Peyer's patch (tissue), 4 donors: ENCODE measurements at regions not wholly inside any gene's neighbourhood (a gene's known extent, or its start where the extent isn't known, plus 50 kb on each side); places are given as distances from the start of the nearest gene placed in this dataset.

Experiments
- POLR2A ChIP-seq, 2 donors: fragments of 450-650 bp; IDR thresholded peaks; one replicate each; pipeline ENCODE4 v1.5.1; 2017; ENCODE audit warnings: antibody characterized with exemption in 2 of 2, mild to moderate bottlenecking in 2 of 2, moderate library complexity in 2 of 2
- TF ChIP-seq, protein P1 (sequence below), 6 experiments: fragments of 450-650 bp in 4 of 6; fragments of 200-600 bp in 2 of 6; sonication (generic) in 1 of 6; IDR thresholded peaks; one replicate each; pipeline ENCODE4 v1.5.1; 2017 to 2019; ENCODE audit warnings: antibody characterized with exemption in 6 of 6, mild to moderate bottlenecking in 3 of 6, moderate library complexity in 1 of 6

DNA sequence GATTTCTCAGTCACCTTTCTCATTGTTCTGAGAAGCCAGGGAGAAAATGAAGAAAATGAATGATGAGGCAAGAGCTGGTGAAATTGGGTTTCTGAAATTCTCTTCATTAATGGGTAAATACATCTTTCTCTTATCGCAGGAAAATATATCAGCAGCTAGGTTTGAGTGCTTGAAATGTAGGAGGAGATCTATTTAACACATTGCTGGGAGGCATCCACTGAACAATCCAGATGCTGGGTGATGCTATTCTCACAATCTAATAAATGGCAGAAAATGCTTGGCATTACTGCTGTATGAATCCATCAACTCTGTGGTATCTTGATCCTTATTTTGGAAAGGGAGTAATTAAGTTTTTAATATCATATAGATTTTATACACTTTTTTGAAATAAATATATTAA is 199.6 kb upstream of the LRP1B start:
- TF ChIP-seq, protein P1, sequence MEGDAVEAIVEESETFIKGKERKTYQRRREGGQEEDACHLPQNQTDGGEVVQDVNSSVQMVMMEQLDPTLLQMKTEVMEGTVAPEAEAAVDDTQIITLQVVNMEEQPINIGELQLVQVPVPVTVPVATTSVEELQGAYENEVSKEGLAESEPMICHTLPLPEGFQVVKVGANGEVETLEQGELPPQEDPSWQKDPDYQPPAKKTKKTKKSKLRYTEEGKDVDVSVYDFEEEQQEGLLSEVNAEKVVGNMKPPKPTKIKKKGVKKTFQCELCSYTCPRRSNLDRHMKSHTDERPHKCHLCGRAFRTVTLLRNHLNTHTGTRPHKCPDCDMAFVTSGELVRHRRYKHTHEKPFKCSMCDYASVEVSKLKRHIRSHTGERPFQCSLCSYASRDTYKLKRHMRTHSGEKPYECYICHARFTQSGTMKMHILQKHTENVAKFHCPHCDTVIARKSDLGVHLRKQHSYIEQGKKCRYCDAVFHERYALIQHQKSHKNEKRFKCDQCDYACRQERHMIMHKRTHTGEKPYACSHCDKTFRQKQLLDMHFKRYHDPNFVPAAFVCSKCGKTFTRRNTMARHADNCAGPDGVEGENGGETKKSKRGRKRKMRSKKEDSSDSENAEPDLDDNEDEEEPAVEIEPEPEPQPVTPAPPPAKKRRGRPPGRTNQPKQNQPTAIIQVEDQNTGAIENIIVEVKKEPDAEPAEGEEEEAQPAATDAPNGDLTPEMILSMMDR (IDR thresholded peaks at IDR 0.05), result no peak
- TF ChIP-seq POLR2A (IDR thresholded peaks at IDR 0.05), result no peak
